GM18502 (cell line): ENCODE measurements at regions not wholly inside any gene's neighbourhood (a gene's known extent, or its start where the extent isn't known, plus 50 kb on each side); places are given as distances from the start of the nearest gene placed in this dataset.
"Not testable (repeated sequence)": the region's sequence is repeated elsewhere in the genome, so short reads cannot be mapped to it uniquely, and the experiment has no call there.

ENCODE experiments used
- ATAC-seq: cut with Tn5 transposase; IDR thresholded peaks from one replicate; pipeline ENCODE4 v1.9.1; 2021; ENCODE audit warnings: mild to moderate bottlenecking; ENCODE audit not compliant: unreplicated experiment, poor library complexity

DNA sequence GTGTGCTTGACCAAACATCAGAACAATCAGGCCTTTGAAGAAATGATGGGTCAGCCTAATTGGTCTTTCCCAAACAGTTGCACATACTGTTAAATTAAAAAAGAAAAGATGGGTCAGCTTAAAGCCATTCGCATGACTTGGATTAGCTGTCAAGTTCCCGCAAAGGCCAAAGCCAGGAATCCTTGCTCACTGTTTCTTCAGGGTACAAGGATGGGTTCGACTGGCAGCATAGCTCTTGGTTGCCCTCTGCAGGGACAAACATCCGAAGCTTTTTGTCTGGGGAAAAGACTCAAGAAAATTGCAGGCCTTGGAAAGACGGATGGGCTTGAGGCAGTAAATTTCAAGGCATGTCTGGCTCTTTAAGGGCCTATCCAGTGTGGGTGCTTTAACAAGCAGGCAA is 168.0 kb downstream of the HDGFL1 start:
- no peak for ATAC-seq

DNA sequence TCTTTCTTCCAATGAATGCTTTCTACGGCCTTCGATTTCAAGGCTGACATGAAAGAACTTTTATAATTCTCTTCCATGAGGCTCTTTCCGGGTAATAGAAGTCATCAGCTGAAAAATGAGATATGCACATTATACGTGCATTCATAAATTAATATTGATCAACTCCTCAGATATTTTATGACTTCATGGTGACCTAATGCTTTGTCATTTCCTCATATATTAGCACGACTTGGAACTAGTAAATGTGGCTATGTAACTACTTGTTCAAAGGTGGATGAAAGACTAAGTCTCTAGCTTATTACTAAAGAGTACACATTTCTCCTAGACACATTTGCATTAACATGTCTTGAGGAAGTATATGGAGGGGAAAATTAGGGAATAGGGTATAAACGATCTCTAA is 168.8 kb downstream of the HDGFL1 start:
- ATAC-seq: no peak

DNA sequence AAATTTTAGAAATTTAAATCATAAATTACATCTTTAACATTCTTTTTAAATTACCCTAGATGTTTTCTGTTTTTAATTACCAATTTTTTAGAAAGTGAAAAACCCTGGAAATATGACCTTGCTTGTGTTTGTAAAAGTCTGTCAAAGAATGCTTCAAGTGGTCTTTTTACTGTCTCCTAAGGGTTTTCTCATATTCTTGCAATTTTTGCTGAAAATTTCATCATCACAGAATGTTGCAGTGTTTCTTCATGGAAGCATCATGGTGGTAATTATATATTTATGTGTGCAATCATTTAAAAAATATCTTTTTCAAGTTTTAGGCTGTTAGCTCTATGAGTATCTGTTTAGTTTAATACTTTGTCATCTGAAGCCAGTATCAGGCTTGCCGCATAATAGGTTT is 178.2 kb downstream of the HDGFL1 start:
- no peak for ATAC-seq

DNA sequence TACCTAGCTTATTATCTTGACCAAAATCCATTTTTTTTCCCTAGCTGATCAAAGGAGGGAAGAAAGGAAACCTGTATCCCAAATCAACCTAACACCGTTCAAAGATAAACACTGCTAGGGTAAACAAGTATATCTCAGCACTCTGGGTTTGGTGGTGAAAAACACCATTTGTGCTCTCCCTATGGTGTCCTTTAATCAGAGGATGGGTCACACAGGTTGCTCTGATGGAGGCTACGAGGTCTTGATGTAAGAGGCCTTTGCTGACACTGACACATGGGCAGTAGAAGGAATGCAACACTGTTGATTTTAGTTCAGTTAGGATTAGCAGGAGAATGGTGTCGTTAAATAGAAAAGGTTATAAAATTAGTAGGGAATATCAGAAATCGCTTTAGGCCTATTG is 179.3 kb downstream of the HDGFL1 start:
- no peak for ATAC-seq

DNA sequence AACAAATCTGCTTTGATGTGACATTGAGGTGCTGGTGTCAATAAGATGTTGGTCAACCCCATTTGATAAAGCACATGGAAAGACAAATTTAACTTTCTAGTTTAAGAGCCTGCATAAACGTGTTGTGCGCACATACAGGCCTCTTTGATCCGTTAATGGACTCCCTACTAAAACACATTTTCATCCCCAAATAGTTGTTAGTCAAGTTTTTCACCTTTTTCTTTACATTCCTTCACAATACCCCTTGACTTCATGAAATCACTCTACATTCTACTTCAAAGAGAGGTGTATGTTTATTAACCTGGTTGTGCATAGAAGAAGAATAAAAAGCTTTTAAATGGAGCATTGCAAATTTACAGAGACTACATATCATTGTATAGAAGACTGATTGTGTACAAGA is 180.3 kb downstream of the HDGFL1 start:
- ATAC-seq: no peak

DNA sequence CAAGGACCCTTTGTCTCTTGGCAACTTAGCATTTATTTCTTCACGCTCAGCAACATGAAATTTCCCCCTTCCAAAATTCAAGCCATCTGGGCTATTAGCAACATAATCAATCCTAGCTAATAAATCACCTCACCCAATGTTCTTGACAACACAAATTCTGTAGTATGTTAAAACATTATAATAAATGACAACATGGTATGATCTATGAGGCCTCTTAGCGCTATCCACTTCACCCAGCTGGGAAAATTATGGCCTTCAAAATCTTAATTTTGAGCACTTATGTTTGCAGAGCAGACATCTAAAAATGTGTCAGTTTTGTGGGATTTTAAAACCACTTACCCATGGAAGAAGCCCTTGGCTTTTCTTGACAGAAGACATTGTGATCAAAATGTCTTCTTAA is 181.9 kb downstream of the HDGFL1 start:
- no peak for ATAC-seq

DNA sequence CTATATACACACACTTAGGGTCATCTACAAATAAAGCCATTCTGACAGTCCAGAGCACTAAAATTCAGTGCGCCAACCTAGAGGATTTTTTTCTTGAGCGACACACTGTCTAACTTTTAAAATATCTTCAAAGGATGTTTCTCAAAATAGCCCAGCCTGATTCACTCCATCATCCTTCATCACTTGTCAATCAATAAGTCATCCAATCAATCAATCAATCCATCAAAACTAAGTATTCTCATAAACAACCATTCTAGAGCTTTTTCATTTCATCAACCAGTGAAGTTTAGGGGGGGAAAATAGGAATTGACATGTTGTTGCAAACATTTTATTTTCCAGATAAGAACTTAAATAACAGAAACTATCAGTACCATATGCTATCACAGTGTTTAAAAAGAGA is 183.2 kb downstream of the HDGFL1 start:
- ATAC-seq: no peak

DNA sequence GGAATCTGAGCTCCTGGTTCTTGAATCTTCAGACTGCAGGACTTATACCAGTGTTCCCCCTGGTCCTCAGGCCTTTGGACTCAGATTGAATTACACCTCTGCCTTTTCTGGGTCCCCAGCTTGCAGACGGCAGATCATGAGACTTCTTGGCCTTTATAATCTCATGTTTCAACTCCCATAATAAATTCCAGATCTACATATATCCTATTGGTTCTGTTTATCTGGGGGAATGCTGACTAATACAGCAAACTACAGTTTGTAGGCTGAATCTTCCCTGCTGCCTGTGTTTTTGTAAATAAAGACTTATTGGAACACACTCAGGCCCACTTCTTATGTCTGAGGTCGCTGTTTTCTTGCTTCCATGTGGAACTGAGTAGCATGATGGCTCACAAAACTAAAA is 184.7 kb downstream of the HDGFL1 start:
- no peak for ATAC-seq

DNA sequence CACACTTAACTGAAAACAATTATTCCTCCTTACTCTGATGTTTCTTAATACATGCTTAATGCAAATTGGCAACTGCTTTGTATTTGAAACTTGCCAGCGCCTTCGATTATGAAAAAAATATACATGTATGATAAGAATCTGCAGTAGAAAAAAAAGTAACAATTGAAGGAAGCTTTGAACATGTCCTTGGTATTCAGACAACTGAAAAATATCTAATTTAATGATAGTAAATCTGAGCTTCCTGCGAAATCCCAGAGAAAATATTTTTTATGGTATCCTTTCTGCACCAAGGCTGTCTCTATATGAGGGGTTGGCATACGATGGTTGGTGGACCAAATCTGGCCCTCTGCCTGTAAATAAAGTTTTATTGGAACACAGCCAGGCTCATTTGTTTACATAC is 186.2 kb downstream of the HDGFL1 start:
- no peak for ATAC-seq

DNA sequence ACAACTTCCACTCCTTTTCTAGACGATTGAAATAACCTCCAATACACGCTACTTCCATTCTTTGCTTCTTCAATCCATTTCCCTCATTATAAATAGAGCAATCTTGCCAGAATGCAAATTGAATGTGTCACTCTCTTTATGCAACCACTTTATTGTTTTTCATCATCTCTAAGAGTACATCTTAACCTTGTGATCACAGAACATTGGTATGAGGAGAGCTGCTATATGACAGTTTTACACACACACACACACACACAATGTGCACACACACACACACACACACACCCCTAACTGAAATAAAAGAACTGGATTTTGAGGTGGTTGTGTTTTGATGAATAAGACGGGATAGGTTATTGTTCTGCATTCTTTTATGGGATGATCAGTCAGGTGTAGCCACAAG is 187.0 kb downstream of the HDGFL1 start:
- no peak for ATAC-seq

DNA sequence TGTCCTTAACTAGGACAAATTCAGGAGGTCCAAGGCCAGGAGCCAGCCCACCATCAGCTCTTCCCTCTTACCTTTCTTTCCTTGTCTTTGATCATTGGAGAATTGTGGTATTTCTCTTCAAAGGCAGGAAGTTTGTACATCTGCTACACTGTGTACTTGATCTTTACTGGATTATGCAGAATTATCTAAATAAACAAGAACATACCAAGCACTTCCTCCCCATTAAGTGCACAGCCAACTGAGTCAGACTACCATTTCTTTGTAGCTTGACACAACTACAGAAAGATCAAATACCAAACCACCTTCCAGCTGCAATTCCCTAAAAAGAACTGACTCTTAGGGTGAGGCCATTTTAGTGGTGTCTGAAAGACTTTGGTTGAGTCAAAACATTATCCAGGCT is 195.1 kb downstream of the HDGFL1 start:
- ATAC-seq: no peak

DNA sequence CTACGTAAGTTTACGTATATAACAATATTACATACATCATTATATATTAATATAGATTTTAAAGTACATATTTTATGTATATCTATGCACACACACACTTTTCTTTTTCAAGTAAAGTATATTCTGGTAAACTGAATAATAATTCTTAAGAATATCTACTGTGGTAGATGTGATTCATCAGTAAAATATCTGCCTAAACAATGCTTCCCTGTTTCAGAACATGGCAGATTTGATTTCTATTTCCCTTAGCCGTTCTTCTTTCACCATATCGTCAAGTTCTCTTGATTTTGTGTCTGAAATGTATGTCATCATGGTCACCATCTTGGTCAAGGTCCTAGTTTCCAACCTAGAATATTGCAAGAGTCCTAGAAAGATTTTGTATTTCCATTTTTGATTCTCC is 195.6 kb downstream of the HDGFL1 start:
- ATAC-seq: no peak

DNA sequence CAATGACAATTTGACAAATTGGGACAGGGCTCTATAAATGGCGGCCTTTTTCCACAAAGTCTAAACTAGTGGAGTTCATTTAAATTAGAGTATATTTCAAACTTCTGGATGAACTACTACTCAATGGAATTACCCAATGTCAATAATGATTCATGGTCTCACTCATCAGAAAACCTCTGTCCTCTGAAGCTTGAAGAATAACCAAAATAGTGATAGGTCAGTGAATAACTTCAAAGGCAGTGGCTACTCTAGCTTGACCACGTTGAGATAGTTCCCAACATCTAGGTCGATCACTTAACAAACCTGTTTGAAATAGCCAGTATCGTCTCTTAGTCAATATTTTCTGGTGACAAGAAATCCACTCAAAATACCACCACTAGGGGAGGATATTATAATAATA is 197.6 kb downstream of the HDGFL1 start:
- ATAC-seq: no peak

DNA sequence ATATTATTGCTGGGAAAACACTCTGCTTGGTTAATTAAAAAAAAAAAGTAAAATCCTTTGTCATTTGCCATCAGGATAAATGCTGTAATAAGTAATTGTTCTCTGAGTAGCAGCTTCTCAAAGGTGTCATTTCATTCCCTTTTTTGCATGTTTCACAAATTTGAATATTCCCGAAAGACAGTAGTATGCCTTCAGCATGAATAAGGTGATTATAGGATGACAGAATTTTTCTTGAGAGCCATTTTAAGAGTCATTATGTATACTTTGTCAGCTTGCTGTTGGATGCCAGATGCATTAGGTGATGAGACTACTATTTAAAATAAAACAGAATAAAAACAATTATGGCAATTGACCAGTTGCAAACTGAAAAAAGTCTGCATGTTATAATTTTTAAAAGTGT is 200.7 kb downstream of the HDGFL1 start:
- no peak for ATAC-seq

DNA sequence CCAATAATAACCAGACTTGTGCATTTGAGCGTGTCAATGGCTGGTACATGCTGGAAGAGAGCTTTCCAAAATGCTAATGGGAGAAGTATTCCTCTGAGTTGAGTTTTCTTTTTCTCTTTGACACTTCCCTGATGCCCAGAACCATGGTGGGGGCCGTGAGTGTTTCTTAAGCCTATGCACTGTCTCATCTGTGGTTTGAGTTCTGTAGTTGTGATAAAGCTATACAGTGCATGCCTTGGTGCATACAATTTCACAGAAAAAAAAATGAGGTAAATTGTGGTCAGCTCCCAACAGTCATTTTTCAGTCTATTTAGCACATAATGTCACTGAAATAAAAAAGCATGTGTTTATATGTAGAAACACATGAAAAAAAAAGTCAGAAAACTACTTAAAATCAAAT is 204.8 kb downstream of the HDGFL1 start:
- no peak for ATAC-seq

DNA sequence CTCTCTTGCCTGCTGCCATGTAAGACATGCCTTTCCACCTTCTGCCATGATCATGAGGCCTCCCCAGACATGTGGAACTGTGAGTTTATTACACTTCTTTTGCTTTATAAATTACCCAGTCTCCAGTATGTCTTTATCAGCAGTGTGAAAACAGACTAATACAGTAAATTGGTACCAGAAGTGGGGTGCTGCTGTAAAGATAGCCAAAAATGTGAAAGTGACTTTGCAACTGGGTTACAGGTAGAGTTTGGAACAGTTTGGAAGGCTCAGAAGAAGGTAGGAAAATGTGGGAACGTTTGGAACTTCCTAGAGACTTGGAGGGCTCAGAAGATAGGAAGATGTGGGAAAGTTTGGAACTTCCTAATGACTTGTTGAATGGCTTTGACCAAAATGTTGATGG is 209.1 kb downstream of the HDGFL1 start:
- ATAC-seq: not testable (repeated sequence)

DNA sequence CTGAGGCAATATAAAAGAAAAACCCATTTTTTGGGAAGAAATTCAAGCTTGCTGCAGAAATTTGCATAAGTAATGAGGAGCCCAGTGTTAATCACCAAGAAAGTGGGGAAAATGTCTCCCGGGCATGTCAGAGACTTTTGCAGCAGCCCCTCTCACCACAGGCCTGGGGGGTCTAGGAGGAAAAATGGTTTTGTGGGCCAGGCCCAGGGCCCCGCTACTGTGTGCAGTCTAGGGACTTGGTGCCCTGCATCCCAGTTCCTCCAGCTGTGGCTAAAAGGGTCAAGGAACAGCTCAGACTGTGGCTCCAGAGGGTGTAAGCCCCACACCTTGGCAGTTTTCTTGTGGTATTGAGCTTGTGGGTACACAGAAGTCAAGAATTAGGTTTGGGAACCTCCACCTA is 209.7 kb downstream of the HDGFL1 start:
- ATAC-seq: no peak

DNA sequence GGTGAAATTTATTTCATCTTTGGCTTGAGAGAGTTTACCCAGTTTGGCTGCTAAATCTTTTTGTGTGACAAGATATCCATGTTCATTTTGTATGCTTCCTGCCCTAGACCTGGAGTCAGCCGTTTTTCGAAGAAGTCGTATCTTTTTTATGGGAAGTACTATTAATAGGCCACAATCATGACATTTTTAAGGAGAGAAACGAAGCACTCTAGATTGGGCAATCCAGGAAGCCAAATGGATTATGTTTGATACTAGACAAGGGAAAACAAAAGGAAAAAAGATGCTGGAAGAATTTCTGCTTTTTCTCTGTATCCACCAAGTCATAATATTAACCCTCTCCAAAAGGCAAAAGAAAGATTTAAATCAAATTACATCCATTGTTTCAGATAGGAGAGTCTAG is 214.6 kb downstream of the HDGFL1 start:
- no peak for ATAC-seq

DNA sequence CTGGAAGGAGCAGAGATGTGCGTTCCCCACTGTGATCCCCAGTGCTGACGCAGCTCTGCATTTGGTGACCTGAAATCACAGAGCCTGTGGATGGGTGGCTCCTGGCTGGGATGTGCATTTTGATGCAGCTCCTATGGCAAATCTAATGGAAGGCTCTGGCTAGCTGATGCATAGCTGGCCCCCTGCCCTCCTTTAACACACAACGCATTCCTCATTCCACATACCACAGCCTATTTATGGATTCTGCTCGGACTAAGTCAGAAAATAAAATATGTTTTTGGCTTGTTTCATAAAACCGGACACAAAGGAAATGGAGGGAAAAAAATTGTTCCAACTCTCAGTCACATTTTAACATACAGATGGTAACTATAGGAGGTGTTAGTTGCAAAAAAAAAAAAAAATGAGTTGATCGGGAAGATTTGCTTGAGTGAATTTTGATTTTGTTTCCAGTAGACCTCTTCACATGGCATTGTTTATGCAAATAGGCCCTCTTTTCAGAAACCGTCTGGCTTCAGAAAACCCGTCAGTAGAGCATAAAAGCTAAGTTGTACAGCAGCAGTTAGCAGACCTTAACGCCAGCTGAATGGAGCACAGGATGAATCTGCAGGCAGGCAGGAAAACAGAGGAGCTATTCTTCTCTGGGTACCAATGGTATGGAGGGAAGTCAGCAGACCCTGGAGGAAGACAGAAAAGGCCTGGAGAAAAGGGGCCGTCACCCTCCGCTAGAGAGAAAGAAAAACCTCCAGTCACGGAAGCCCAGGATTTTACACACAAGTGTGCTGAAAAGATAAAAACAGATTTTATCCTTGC is 215.4 kb downstream of the HDGFL1 start:
- no peak for ATAC-seq

DNA sequence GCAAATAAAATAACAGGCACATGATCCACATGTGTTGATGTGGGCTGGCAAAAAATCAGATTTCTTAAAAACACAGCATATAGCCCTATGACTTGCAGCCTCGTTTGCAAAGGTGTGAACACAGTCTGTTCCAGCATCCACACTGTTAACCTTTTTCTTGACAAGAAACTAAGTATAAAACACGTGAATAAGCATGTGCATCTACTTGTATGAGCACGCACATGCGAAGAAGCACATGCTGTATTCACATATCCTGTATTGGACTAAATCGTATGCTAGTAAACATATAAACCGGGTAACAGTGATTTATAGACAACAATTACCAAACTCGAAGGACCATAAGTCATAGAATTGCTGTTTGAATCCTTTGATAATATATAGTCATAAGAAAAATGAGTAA is 218.7 kb downstream of the HDGFL1 start:
- no peak for ATAC-seq

DNA sequence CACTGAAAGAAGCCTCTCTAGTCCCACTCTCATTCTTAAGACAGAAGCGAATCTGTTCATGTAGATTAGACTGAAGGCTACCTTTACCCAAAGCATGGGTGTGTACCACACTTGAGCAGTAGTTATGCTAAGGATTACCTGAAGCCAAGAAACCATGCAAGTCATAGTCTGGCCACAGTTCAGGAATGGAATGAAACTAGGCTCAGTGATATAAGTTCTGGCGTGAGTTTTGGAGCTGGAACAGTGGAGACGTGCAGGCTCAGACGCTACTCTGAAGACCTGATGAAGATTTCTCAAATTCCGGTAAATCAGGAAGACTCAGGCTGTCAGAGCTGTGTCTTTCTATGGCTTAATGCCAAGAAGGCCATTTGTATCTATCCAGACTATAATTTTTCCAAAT is 219.9 kb downstream of the HDGFL1 start:
- ATAC-seq: no peak

DNA sequence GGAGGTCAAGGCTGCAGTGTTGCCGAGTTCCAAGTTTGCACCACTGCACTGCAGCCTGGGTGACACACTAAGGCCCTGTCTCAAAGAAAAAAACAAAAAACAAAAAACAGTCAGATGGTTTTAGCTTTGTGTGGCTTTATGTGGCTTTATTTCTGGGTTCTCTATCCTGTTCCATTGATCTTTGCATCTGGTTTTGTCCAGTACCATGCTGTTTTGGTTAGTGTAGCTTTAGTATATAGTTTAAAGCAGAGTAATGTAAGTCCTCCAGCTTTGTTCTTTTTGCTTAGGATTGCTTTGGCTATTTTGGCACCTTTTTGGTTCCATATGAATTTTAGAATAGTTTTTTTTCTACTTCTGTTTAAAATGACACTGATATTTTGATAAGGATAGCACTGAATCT is 225.5 kb downstream of the HDGFL1 start:
- ATAC-seq: no peak

DNA sequence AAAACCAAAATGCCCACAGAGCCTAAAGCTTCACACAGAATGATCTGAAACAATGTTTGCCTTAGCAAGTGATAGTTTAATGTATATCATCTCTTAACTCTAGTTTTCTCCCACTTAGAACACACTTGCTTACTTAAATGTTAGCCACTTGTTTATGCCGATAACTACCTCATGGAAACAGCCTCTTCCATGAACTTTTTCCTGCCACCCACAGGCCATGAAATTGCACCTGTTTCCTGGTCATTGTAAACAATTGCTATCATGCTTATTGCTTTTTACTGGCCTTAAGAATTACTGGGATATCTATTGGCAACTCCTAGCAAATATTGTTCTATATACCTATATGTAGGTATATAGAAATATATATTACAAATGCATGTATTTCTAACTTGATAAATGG is 231.1 kb downstream of the HDGFL1 start:
- no peak for ATAC-seq
